H1 (cell line): ENCODE measurements at regions not wholly inside any gene's neighbourhood (a gene's known extent, or its start where the extent isn't known, plus 50 kb on each side); places are given as distances from the start of the nearest gene placed in this dataset.

Source experiments
- CTCF ChIA-PET: fragments of 300-600 bp; sonication (Branson Sonifier 250); formaldehyde crosslinking; loops from one replicate; lab custom pipeline; 2021; ENCODE audit not compliant: partially characterized antibody; lab: Charles Lee
- POLR2A ChIA-PET: fragments of 300-600 bp; sonication (Branson Sonifier 250); formaldehyde crosslinking; loops from one replicate; lab custom pipeline; 2021; ENCODE audit warnings: inconsistent platforms; ENCODE audit not compliant: partially characterized antibody; lab: Charles Lee
- DNase-seq, 2 experiments: peaks; one replicate each; pipeline versions ENCODE4 v3.0.0 to v3.0.0-alpha.2; 2010 to 2022; ENCODE audit warnings: low spot score in 2 of 2, low read depth in 1 of 2, mixed read lengths in 1 of 2
- FAIRE-seq: peaks from 2 replicates; lab custom pipeline; 2011; peaks lifted over from hg19 to GRCh38; lab: Jason Lieb, UNC
- H2AFZ ChIP-seq: 2 replicates; pipeline ENCODE4 v1.8.1; 2012; ENCODE audit warnings: low read length, inconsistent platforms
- H2AK5ac ChIP-seq: 2 replicates; pipeline ENCODE4 v1.6.1; 2013; ENCODE audit warnings: low read depth, low read length
- H2BK120ac ChIP-seq: replicated peaks from 2 replicates; pipeline ENCODE3; 2013; ENCODE audit warnings: low read depth, low read length, inconsistent platforms
- H2BK12ac ChIP-seq: 2 replicates; pipeline ENCODE4 v1.6.1; 2013; ENCODE audit warnings: low read depth, low read length
- H2BK15ac ChIP-seq: 2 replicates; pipeline ENCODE4 v1.6.1; 2013; ENCODE audit warnings: low read length
- H2BK20ac ChIP-seq: 2 replicates; pipeline ENCODE4 v1.6.1; 2013; ENCODE audit warnings: low read length
- H2BK5ac ChIP-seq: 2 replicates; pipeline ENCODE4 v1.6.1; 2013; ENCODE audit warnings: low read depth, low read length
- H3K14ac ChIP-seq: 2 replicates; pipeline ENCODE4 v1.6.1; 2013; ENCODE audit warnings: inconsistent platforms; ENCODE audit not compliant: insufficient read length
- H3K18ac ChIP-seq: 2 replicates; pipeline ENCODE4 v1.6.1; 2013; ENCODE audit warnings: low read length; ENCODE audit errors: extremely low read depth
- H3K23ac ChIP-seq: 2 replicates; pipeline ENCODE4 v1.6.1; 2013; ENCODE audit warnings: inconsistent platforms; ENCODE audit not compliant: insufficient read length
- H3K23me2 ChIP-seq: 2 replicates; pipeline ENCODE4 v1.6.1; 2013; ENCODE audit warnings: low read depth, low read length
- H3K27ac ChIP-seq: 2 replicates; pipeline ENCODE4 v1.6.1; 2011; ENCODE audit warnings: low read depth, low read length, inconsistent platforms
- H3K27me3 ChIP-seq, 4 experiments: replicated peaks in 1 of 4; 1 replicate in 1 of 4; 2 replicates in 3 of 4; pipeline versions ENCODE4 v1.6.1 to v1.8.1; 2011 to 2013; ENCODE audit warnings: low read length in 3 of 4, mild to moderate bottlenecking in 3 of 4, inconsistent platforms in 2 of 4, mixed read lengths in 2 of 4, moderate library complexity in 1 of 4; ENCODE audit not compliant: control insufficient read depth in 3 of 4, insufficient read depth in 3 of 4; ENCODE audit errors: extremely low read depth in 1 of 4
- H3K36me3 ChIP-seq, 4 experiments: 2 replicates each; pipeline versions ENCODE4 v1.6.1 to v1.8.1; 2011 to 2013; ENCODE audit warnings: mild to moderate bottlenecking in 4 of 4, low read length in 3 of 4, moderate library complexity in 2 of 4, control low read depth in 1 of 4, inconsistent platforms in 1 of 4; ENCODE audit not compliant: insufficient read depth in 4 of 4, control insufficient read depth in 2 of 4
- H3K4ac ChIP-seq: replicated peaks from 2 replicates; pipeline ENCODE3; 2013; ENCODE audit warnings: low read length, low read depth, mixed read lengths, inconsistent platforms; ENCODE audit not compliant: insufficient read length
- H3K4me1 ChIP-seq, 4 experiments: replicated peaks in 1 of 4; 1 replicate in 1 of 4; 2 replicates in 3 of 4; pipeline versions ENCODE4 v1.6.1 to v1.8.1; 2011 to 2013; ENCODE audit warnings: low read length in 3 of 4, inconsistent platforms in 2 of 4, mixed read lengths in 1 of 4; ENCODE audit not compliant: insufficient read depth in 4 of 4, control insufficient read depth in 3 of 4
- H3K4me2 ChIP-seq, 2 experiments: 2 replicates each; pipeline versions ENCODE4 v1.6.1 to v1.8.1; 2011 to 2013; ENCODE audit warnings: low read depth in 2 of 2, low read length in 2 of 2, control low read depth in 1 of 2, inconsistent platforms in 1 of 2, mild to moderate bottlenecking in 1 of 2; ENCODE audit not compliant: insufficient read depth in 1 of 2
- H3K4me3 ChIP-seq, 4 experiments: fragments of 200-600, 300-600 bp in 1 of 4; sonication (generic), shearing (Covaris generic), sonication (Bioruptor Twin) in 1 of 4; 2 replicates each; pipeline versions ENCODE4 v1.5.1 to v1.8.1; 2011 to 2016; ENCODE audit warnings: low read length in 4 of 4, low read depth in 3 of 4, control low read depth in 2 of 4, inconsistent platforms in 2 of 4, mild to moderate bottlenecking in 2 of 4, mixed read lengths in 1 of 4, moderate library complexity in 1 of 4; ENCODE audit not compliant: insufficient read depth in 2 of 4; ENCODE audit errors: extremely low read depth in 1 of 4
- H3K56ac ChIP-seq: replicated peaks from 2 replicates; pipeline ENCODE3; 2013; ENCODE audit warnings: low read depth, mild to moderate bottlenecking, mixed read lengths, low read length, inconsistent platforms; ENCODE audit not compliant: insufficient read length
- H3K79me1 ChIP-seq: 2 replicates; pipeline ENCODE4 v1.6.1; 2013; ENCODE audit warnings: low read depth, low read length, control low read depth
- H3K79me2 ChIP-seq, 2 experiments: 2 replicates each; pipeline versions ENCODE4 v1.6.1 to v1.8.1; 2012 to 2013; ENCODE audit warnings: low read length in 2 of 2, mild to moderate bottlenecking in 2 of 2, inconsistent platforms in 1 of 2; ENCODE audit not compliant: insufficient read depth in 2 of 2, control insufficient read depth in 1 of 2
- H3K9ac ChIP-seq, 4 experiments: replicated peaks in 1 of 4; 1 replicate in 1 of 4; 2 replicates in 3 of 4; pipeline versions ENCODE4 v1.6.1 to v1.8.1; 2011 to 2013; ENCODE audit warnings: low read depth in 3 of 4, low read length in 3 of 4, control low read depth in 2 of 4, mild to moderate bottlenecking in 2 of 4, moderate library complexity in 2 of 4, inconsistent platforms in 1 of 4; ENCODE audit errors: extremely low read depth in 1 of 4
- H3K9me3 ChIP-seq, 2 experiments: 2 replicates each; pipeline versions ENCODE4 v1.6.1 to v1.8.1; 2012 to 2013; ENCODE audit warnings: mild to moderate bottlenecking in 2 of 2, moderate library complexity in 2 of 2, control low read depth in 1 of 2, inconsistent platforms in 1 of 2, low read depth in 1 of 2, low read length in 1 of 2, mixed read lengths in 1 of 2; ENCODE audit not compliant: insufficient read depth in 2 of 2
- H4K20me1 ChIP-seq, 2 experiments: replicated peaks in 1 of 2; 2 replicates each; pipeline versions ENCODE3 to v1.8.1; 2011 to 2013; ENCODE audit warnings: inconsistent platforms in 2 of 2, low read length in 2 of 2, mild to moderate bottlenecking in 1 of 2; ENCODE audit not compliant: insufficient read depth in 2 of 2, control insufficient read depth in 1 of 2
- H4K5ac ChIP-seq: 2 replicates; pipeline ENCODE4 v1.6.1; 2013; ENCODE audit warnings: low read length, low read depth, mixed read lengths, inconsistent platforms; ENCODE audit not compliant: insufficient read length
- H4K8ac ChIP-seq: 2 replicates; pipeline ENCODE4 v1.8.0; 2013; ENCODE audit warnings: mild to moderate bottlenecking, moderate library complexity, low read length, inconsistent platforms; ENCODE audit not compliant: insufficient read depth; ENCODE audit errors: extremely low read depth
- H4K91ac ChIP-seq: replicated peaks from 2 replicates; pipeline ENCODE3; 2013; ENCODE audit warnings: low read length, mixed read lengths, inconsistent platforms; ENCODE audit not compliant: insufficient read length
- BRCA1 ChIP-seq: IDR thresholded peaks from 2 replicates; pipeline ENCODE4 v1.6.1; 2012; ENCODE audit warnings: low read depth, low read length, improper control_type of control experiment
- CBX8 ChIP-seq: fragments of 300-800, 300-1000 bp; sonication (generic); IDR thresholded peaks from 2 replicates; pipeline ENCODE4 v1.7.1; 2016; ENCODE audit warnings: low read depth, low read length, borderline replicate concordance
- GTF2F1 ChIP-seq: IDR thresholded peaks from 2 replicates; pipeline ENCODE4 v1.6.1; 2012; ENCODE audit warnings: low read depth, low read length, improper control_type of control experiment, borderline replicate concordance
- KDM5A ChIP-seq: fragments of 200-600 bp; IDR thresholded peaks from 2 replicates; pipeline ENCODE4 v1.7.1; 2012; ENCODE audit warnings: mild to moderate bottlenecking, low read length, inconsistent platforms, mixed read lengths
- RNF2 ChIP-seq: fragments of 200-900, 300-1000 bp; sonication (generic); IDR thresholded peaks from 2 replicates; pipeline ENCODE4 v1.7.1; 2016; ENCODE audit warnings: borderline replicate concordance, low read depth, mild to moderate bottlenecking, antibody characterized with exemption, low read length; ENCODE audit not compliant: poor library complexity, severe bottlenecking; ENCODE audit errors: missing control alignments
- USF2 ChIP-seq: IDR thresholded peaks from 2 replicates; pipeline ENCODE4 v1.6.1; 2011; ENCODE audit warnings: low read length, improper control_type of control experiment
- WGBS, 2 experiments: shearing (Covaris generic) in 1 of 2; methylation state at CpG; one replicate each; pipeline versions ENCODE4 v1.1.6 to v1.1.7; 2013 to 2015; ENCODE audit warnings: low lambda C conversion rate in 2 of 2, mixed read lengths in 2 of 2, inconsistent platforms in 1 of 2, low coverage in 1 of 2, missing lambda C conversion rate in 1 of 2; ENCODE audit not compliant: insufficient replicate concordance in 2 of 2, insufficient coverage in 1 of 2, insufficient read length in 1 of 2; ENCODE audit errors: extremely low coverage in 1 of 2, missing lambda C conversion rate in 1 of 2; 5-methylcytosine and 5-hydroxymethylcytosine counted together

GRCh38 chr6:21928827-21929226 is 335.3 kb downstream of the SOX4 start:
- Histone ChIP-seq H3K4me3 (no peak overlapping the region), H3K4me1 (no peaks in the 10 kb centered on the region), H3K79me1 (no peaks in the 10 kb centered on the region; the same call in 1 of the 2 replicates), H3K79me2 (peaks cover 0 to 50% of the 10 kb centered on the region in 2 experiments; a peak in 2 of 4 replicates), H2AFZ (no peak overlapping the region), H3K9ac (no peak overlapping the region), H2AK5ac (no peak overlapping the region), H3K4me2 (no peak overlapping the region), H3K4ac (no peak overlapping the region), H3K14ac (no peak overlapping the region), H3K9me3 (no peaks in the 10 kb centered on the region), H3K27ac (no peak overlapping the region), H2BK15ac (no peak overlapping the region), H4K91ac (no peak overlapping the region), H3K56ac (no peak overlapping the region)
- POLR2A ChIA-PET: interaction anchor here (0.7 kb wide), 1 partner anchor 273 kb away, joined by 3 read pairs; no protein-coding TSS in a partner anchor
- CTCF ChIA-PET: no interaction called here
- no peak for DNase-seq
- TF ChIP-seq RNF2: no peak
- TF ChIP-seq BRCA1: no peak
- no peak for TF ChIP-seq CBX8
- no peak for TF ChIP-seq USF2
- TF ChIP-seq GTF2F1: no peak
- no peak for TF ChIP-seq KDM5A
- TF ChIP-seq, all 59 proteins: peak for 0
- Histone ChIP-seq H3K36me3 (no peaks in the 10 kb centered on the region), H3K27me3 (no peaks in the 10 kb centered on the region), H2BK120ac (no peak overlapping the region), H2BK5ac (no peak overlapping the region), H4K8ac (no peak overlapping the region), H2BK12ac (no peak overlapping the region), H3K23me2 (peaks cover 6% of the 10 kb centered on the region; the same call in 1 of the 2 replicates), H4K20me1 (no peaks in the 10 kb centered on the region), H3K23ac (no peak overlapping the region), H3K18ac (no peak overlapping the region), H4K5ac (no peak overlapping the region), H2BK20ac (no peak overlapping the region)
- FAIRE-seq: no peak
- WGBS, 2 experiments: 88% methylated on average over 3 of the region's 3 CpGs; no CpG with 5 or more reads in 1 of the 2 experiments
